Kidney epithelial cell (primary cell): ENCODE measurements at regions not wholly inside any gene's neighbourhood (a gene's known extent, or its start where the extent isn't known, plus 50 kb on each side); places are given as distances from the start of the nearest gene placed in this dataset.

ENCODE experiments used
- DNase-seq: peaks from one replicate; pipeline ENCODE4 v3.0.0-alpha.2; 2010; ENCODE audit warnings: low read depth
- H3K27me3 ChIP-seq: 2 replicates; pipeline ENCODE4 v1.6.0; 2011; ENCODE audit warnings: low read length; ENCODE audit not compliant: control insufficient read depth, insufficient read depth
- H3K36me3 ChIP-seq: 2 replicates; pipeline ENCODE4 v1.5.1; 2011; ENCODE audit warnings: low read length; ENCODE audit not compliant: control insufficient read depth, insufficient read depth
- H3K4me3 ChIP-seq: 2 replicates; pipeline ENCODE4 v1.5.1; 2011; ENCODE audit warnings: low read depth, mild to moderate bottlenecking, control low read depth, low read length
- CTCF ChIP-seq: IDR thresholded peaks from 2 replicates; pipeline ENCODE4 v1.5.1; 2011; ENCODE audit warnings: mild to moderate bottlenecking, moderate library complexity, low read length, control low read depth, inconsistent platforms; ENCODE audit not compliant: insufficient read depth, poor library complexity, severe bottlenecking

- TF ChIP-seq CTCF: no peak
- Histone ChIP-seq H3K36me3 (no peaks in the 10 kb centered on the region), H3K4me3 (no peak overlapping the region), H3K27me3 (peaks cover 12% of the 10 kb centered on the region)
- DNase-seq: no peak
These were observed 51.3 kb downstream of the GADD45G start for GRCh38 chr9:89655990-89656657.

- Histone ChIP-seq H3K4me3 (no peak overlapping the region), H3K36me3 (no peaks in the 10 kb centered on the region), H3K27me3 (peaks cover 12% of the 10 kb centered on the region)
- no peak for TF ChIP-seq CTCF
- no peak for DNase-seq
These were observed 52.5 kb downstream of the GADD45G start for GRCh38 chr9:89657295-89657694.

- TF ChIP-seq CTCF: no peak
- Histone ChIP-seq H3K27me3 (peaks cover 12% of the 10 kb centered on the region), H3K4me3 (no peak overlapping the region), H3K36me3 (no peaks in the 10 kb centered on the region)
- DNase-seq: no peak
These were observed 53.0 kb downstream of the GADD45G start for GRCh38 chr9:89657765-89658164.

- TF ChIP-seq CTCF: no peak
- H3K36me3 ChIP-seq: no peaks in the 10 kb centered on the region
- peaks cover 12% of the 10 kb centered on the region for H3K27me3 ChIP-seq
- DNase-seq: no peak
- H3K4me3 ChIP-seq: no peak overlapping the region
These were observed 53.6 kb downstream of the GADD45G start for GRCh38 chr9:89658401-89658800.

GRCh38 chr9:89658931-89659330 is 54.1 kb downstream of the GADD45G start:
- Histone ChIP-seq H3K27me3 (peaks cover 12% of the 10 kb centered on the region), H3K36me3 (no peaks in the 10 kb centered on the region), H3K4me3 (no peak overlapping the region)
- no peak for DNase-seq
- no peak for TF ChIP-seq CTCF

- DNase-seq: no peak
- peaks cover 12% of the 10 kb centered on the region for H3K27me3 ChIP-seq
- no peaks in the 10 kb centered on the region for H3K36me3 ChIP-seq
- H3K4me3 ChIP-seq: no peak overlapping the region
- no peak for TF ChIP-seq CTCF
These were observed 54.7 kb downstream of the GADD45G start for GRCh38 chr9:89659473-89659872.
